GM19438 (cell line): ENCODE measurements at regions not wholly inside any gene's neighbourhood (a gene's known extent, or its start where the extent isn't known, plus 50 kb on each side); places are given as distances from the start of the nearest gene placed in this dataset.
A peak's percentile ranks its signal among the peaks of the same experiment; 100 is the strongest.
"Not testable (repeated sequence)": the region's sequence is repeated elsewhere in the genome, so short reads cannot be mapped to it uniquely, and the experiment has no call there.

Experiments used
- ATAC-seq: cut with Tn5 transposase; IDR thresholded peaks from one replicate; pipeline ENCODE4 v1.9.1; 2021; ENCODE audit warnings: low read depth; ENCODE audit not compliant: unreplicated experiment

DNA sequence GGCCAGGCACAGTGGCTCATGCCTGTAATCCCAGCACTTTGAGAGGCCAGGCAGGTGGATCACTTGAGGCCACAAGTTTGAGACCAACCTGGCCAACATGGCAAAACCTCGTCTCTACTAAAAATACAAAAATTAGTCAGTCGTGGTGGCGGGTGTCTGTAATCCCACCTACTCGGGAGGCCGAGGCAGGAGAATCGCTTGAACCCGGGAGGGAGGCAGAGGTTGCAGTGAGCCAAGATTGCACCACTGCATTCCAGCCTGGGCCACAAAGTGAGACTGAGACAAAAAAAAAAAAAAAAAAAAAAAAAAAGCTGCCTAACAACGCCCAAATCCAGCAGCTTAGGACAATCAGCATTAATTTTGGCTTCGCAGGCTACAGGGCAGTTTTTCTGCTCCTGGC lies 167.1 kb downstream of the GOSR1 start:
- ATAC-seq: not testable (repeated sequence)

DNA sequence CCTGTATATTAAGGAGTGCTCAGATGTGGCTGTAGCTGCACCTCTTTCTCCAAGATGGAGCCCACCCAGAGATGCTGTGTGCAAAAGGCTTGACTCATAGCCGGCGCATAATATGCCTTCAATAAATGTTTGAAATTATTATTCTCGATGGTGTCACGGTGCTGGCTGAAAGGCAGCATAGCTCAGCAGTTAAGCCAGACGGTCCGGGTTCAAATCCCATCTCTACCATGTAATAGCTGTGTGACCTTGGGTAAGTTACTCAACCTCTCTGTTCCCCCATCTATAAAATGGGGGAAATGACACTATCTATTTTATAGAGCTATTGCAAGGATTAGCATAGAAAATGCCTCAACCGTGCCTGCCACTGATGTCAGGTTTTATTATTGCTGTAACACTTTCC lies 164.2 kb downstream of the GOSR1 start:
- not testable (repeated sequence) for ATAC-seq

DNA sequence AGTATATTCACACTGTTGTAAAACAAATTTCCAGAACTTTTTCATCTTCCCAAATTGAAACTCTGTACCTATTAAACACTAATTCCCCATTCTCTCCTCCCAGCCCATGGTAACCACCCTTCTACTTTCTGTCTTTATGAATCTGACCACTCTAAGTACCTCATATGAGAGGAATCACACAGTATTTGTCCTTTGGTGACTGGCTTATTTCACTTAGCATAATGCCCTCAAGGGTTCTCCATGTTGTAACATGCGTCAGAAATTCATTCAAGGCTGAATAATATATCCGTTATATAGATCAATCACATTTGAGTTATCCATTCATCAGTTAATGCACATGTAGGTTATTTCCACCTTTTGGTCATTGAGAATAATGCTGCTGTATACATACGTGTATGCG lies 162.2 kb downstream of the GOSR1 start:
- ATAC-seq: not testable (repeated sequence)

DNA sequence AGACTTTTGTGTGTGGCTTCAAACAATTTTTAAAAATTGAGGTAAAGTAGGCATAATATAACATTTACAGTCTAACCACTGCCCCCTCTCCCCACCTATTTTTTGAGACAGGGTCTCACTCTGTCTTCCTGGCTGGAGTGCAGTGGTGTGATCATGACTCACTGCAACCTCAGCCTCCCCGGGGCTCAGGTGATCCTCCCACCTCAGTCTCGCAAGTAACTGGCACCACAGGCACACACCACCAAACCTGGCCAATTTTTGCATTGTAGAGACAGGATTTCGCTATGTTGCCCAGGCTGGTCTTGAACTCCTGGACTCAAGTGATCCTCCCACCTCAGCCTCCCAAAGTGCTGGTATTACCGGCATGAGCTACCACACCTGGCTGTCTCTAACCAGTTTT lies 161.8 kb downstream of the GOSR1 start:
- not testable (repeated sequence) for ATAC-seq

DNA sequence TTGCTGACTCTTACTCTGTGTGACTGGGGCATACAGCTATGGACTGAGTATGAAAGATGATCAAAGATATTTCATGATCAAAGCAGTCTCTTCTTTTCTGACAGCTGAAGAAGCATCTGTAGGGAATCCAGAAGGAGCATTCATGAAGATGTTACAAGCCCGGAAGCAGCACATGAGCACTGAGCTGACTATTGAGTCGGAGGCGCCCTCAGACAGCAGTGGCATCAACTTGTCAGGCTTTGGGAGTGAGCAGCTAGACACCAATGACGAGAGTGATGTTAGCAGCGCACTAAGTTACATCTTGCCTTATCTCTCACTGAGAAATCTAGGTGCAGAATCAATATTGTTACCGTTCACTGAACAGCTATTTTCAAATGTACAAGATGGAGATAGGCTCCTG lies 154.4 kb downstream of the GOSR1 start:
- ATAC-seq: not testable (repeated sequence)

DNA sequence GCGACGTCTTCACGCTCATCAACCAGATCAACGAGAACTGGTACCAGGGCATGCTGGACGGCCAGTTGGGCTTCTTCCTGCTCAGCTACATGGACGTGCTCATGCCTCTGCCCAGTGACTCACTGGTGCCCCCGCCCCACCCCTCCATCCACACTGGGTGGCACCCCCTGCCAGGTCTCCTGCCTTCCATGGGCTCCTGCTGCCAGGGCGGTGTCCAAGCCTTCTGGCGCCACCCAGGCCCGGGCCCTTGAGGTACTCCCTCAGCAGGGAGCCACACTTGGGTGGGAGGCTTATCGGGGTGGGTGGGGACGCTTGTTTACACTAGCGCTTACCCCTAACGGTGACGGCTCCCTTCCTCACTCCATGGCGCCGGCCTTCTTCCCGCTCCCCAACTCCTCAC lies 148.2 kb downstream of the GOSR1 start:
- ATAC-seq: not testable (repeated sequence)

DNA sequence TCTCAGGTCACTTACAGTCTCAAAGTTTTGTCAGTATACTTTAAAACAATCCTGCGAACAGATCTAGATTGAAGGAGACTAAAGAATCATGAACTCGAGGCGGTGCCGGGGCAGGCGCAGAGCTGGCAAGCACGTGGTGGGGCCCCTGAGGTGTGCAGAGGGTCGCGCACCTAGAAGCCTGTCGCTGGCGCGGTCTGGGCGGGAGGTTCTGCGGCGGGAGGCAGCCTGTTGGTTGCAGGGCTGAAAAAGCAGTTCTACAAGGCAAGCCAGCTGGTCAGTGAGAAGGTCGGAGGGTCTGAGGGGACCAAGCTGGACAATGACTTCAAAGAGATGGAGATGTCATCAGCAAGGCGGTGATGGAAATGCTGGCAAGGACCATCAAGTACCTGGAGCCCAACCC lies 147.0 kb downstream of the GOSR1 start:
- not testable (repeated sequence) for ATAC-seq

DNA sequence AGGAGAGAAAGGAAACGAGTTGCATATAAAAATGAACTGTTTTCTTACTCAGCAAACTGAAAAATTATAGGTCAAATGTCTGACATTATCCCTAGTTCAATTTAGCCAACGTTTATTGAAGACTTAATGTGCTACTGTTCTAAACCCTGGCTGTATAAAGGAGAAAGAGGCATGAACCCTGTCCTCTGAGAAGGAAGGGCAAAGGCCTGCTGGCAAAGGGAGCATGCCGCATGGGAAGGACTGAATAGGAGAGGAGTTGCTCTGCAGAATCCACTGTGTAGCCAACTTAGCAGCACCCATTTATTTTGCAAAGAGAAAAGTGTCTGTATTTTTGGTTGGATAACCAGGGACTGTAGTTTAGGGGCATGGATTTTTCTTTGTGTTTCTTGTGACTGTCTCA lies 132.5 kb downstream of the GOSR1 start:
- ATAC-seq: not testable (repeated sequence)

DNA sequence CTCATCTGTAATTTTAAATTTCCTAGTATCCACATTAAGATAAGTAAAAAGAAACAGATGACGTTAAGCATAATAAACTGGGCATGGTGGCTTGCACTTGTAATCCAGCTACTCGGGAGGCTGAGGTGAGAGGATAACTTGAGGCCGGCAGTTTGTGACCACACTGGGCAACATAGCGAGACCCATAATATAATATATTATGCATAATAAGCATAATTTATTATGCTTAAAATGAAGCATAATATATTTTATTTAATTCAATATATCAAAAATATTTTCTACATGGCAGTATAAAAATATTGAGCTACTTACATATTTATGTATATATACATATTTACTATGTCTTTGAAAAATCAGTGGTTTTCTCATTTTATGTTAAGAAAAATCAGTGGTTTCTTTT lies 128.3 kb downstream of the GOSR1 start:
- ATAC-seq: no peak

DNA sequence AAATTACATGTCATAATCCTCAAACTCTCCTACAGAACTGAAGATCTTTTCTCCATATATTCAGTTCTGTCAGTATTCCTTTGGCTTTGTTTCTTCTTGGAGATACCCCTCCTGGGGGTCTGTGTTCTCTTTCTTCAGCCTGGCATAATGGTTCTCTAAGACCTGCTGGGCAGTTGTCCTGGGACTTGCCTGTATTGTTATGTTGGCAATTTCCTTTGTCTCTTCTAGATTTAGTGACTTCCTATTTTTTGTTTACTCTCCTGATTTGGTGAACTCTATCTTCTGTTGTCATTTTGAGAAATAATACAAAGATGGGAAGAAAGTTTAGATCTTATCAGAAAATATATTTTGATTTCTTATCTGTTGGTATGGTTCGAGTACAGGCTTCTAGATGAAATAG lies 127.8 kb downstream of the GOSR1 start:
- ATAC-seq: no peak

DNA sequence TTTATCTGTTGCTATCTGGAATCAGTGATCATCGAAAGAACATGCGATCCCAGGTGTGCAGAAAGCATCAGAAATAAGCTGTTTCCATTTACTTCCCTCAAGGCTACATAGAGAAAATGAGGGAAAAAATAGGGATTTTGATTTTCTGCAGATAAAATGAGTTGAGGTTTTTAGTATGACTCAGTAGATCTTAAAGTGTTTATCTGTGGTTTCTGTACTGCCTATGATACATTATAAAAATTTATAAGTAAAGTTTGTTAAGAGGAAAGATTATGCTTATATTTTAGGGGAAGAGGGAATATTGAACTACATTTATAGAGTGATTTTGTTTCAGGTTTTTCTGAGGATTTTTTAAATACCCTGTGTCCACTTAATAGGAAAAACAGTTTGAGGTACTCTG lies 125.2 kb downstream of the GOSR1 start:
- ATAC-seq: not testable (repeated sequence)

DNA sequence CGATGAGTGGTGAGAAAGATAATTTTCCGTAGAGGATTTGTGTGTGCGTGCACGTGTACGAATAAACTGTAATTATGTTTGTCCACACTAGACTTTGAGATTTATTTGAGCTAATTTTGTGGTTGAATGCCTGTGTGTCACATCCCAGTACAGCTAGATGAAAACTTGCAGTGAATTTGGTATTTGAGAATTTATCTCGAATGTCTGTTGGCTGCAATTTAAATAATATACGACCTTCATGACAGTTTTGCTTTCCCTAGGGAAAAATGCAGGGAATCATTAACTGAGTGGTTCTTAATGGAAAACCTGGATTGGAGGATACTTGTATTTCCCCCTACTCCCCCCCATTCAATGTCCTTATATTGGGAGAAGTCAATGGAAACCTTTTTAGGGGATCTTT lies 124.8 kb downstream of the GOSR1 start:
- not testable (repeated sequence) for ATAC-seq

DNA sequence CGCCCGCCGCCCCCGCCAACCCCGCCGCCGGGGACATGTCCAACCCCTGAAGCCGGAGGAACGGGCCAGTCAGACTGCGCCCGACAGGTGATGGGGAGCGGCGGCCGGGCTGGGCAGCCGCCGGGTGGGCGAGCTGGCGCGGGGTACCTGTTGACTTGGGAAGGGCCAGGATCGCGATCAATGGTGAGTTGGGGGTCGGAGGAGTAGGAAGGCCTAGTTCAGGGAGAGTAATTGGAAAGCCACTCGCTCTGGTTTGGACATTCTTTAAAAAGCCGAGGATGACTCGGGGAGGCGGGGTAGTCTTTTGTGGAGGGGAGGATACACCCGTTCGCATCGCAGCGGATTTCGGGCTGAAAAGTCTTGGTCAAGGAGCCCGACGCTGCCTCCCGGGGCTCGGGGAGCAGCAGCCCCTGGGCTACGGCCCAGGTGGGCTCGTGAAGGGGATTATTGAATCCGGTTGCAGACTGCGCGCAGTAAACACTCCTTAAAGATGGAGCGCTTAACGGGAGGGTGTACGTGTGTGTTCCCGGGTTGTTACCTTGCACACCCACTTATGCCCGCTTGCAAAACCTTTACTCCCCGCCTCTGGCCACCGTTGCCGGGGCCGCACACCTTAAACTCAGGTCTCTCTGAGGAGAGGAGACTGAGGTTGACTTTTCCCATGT lies 123.8 kb downstream of the GOSR1 start:
- peak; percentile 40 for ATAC-seq

DNA sequence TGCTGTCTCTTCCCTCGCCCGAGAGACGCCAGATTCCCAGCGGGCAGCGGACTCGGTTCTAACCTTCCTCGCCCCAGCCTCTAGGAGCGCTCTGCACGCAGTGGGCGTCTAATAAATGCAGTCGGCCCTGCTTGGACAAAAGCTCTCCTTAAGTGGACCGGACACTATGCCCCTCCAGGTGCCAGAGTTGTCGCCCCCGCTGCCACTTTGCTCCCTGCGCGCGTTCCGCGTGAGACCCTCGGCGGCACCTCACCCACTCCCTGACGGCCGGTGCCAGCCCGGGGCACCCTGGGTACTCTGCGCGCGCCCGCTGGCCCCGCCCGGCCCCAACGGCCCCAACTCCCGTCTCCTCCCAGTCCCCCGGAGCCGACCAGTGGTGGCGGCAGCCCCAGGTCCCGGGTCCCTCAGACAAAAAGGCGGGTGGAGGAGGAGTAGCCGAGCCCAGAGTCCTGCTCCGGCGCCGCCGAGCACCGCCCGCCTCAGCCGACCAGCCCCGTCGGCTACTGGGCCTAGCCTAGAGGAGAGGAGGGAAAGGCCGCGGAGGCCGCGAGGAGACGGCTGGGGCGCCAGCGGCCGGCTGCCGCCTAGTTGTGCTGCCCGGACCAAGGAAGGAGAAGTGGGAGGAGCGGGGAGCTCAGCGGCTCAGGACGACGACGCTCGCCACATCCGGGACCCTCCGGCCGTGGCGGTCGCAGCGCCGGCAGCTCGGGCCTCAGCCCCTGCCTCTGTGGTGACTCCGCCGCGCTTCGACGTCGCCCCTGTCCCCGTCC lies 123.0 kb downstream of the GOSR1 start:
- peak; percentile 76 for ATAC-seq

DNA sequence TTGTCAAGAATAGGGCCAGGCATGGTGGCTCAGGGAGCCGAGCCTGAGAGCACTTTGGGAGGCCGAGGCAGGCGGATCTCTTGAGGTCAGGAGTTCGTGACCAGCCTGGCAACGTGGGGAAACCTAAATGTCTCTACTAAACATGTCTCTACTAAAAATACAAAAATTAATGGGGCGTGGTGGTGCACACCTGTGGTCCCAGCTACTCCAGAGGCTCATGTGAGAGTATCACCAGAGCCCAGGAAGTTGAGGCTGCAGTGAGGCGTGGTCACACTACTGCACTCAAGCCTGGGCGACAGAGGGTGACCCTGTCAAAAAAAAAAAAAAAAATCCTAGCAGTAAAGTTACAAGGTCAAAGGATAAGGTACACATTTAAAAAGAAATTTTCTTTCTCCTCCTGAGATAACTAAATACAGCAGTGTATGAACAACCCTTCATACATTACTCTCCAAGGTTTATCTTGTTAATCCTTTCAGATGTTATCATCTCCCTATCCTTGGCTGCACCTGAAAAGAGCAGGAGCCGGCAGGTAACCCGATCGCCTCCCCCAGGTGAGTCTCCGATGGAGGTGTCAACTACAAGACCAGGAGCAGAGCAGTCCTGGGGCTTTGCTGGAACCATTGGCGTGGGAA lies 122.3 kb downstream of the GOSR1 start:
- no peak for ATAC-seq

DNA sequence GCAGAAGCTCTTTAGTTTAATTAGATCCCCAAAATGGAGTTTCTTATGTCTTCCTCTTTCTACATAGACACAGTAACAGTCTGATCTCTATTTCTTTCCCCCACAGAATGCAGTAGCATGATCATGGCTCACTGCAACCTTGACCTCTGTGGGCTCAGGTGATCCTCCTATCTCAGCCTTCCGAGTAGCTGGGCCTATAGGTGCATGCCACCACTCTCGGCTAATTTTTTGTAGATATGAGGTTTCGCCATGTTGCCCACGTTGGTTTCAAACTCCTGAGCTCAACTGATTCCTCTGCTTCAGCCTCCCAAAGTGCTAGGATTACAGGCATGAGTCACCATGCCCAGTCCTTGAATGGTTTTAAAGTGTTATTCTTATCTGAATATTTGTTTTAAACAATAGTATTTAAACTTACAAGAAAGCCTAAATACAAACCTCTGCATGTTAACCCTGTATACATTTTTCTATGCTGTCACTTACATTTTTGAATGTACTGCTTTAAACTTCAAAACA lies 120.6 kb downstream of the GOSR1 start:
- ATAC-seq: no peak

DNA sequence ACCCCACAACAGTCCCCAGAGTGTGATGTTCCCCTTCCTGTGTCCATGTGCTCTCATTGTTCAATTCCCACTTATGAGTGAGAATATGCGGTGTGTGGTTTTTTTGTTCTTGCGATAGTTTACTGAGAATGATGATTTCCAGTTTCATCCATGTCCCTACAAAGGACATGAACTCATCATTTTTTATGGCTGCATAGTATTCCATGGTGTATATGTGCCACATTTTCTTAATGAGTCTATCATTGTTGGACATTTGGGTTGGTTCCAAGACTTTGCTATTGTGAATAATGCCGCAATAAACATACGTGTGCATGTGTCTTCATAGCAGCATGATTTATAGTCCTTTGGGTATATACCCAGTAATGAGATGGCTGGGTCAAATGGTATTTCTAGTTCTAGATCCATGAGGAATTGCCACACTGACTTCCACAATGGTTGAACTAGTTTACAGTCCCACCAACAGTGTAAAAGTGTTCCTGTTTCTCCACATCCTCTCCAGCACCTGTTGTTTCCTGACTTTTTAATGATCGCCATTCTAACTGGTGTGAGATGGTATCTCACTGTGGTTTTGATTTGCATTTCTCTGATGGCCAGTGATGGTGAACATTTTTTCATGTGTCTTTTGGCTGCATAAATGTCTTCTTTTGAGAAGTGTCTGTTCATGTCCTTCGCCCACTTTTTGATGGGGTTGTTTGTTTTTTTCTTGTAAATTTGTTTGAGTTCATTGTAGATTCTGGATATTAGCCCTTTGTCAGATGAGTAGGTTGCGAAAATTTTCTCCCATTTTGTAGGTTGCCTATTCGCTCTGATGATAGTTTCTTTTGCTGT lies 120.0 kb downstream of the GOSR1 start:
- not testable (repeated sequence) for ATAC-seq

DNA sequence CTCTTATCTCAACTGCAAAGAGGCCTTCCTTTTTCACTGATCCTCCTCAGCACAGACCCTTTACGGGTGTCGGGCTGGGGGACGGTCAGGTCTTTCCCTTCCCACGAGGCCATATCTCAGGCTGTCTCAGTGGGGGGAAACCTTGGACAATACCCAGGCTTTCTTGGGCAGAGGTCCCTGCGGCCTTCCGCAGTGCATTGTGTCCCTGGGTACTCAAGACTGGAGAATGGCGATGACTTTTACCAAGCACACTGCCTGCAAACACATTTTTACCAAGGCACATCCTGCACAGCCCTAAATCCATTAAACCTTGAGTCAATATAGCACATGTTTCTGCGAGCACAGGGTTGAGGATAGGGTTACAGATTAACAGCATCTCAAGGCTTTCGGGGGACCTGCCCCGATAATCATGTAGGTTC lies 117.8 kb downstream of the GOSR1 start:
- not testable (repeated sequence) for ATAC-seq

DNA sequence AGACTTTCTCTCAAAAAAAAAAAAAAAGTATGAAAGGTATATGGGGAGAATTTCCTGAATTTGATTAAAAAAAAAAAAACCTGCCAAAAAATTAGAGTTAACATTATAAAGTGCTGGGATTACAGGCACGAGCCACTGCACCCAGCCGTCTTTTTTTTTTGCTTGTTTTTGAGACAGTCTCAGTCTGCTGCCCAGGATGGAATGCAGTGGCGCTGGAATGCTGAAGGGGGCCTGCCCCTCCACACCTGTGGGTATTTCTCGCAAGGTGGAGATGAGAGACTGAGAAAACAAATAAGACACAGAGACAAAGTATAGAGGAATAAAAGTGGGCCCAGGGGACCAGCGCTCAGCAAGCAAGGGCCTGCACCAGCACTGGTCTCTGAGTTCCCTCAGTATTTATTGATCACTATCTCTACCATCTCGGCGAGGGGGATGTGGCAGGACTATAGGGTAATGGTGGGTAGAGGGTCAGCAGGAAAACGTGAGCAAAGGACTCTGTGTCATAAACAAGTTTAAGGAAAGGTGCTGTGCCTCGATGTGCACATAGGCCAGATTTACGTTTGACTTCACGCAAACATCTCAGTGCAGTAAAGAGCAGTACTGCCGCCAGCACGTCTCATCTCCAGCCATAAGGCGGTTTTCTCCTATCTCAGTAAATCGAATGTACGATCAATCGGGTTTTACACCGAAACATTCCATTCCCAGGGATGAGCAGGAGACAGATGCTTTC lies 117.2 kb downstream of the GOSR1 start:
- ATAC-seq: no peak
